ENCODE measurements at regions not wholly inside any gene's neighbourhood (a gene's known extent, or its start where the extent isn't known, plus 50 kb on each side); places are given as distances from the start of the nearest gene placed in this dataset.

DNA sequence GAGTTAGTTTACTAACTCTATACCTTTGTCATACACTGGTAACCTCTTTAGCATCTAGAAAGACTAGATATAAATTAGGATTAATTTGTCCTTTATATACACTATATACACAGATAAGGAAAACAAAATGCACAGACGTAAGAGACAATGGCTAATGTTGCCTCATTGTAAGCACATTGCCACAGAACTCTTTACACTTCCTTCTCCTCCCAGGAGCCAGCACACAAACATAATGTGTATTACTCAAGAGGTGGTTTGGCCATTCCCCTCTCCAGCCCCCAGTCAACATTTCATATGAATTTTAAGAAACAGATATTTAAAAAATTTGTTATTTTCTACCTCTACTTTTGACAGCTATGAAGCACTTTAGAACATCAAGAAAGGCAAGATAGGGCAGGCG is 131.4 kb upstream of the OR4E1 start:
- TF ChIP-seq EZH2 (IDR thresholded peaks at IDR 0.05) (no peak), POLR2AphosphoS5 (IDR thresholded peaks at IDR 0.05; ENCODE audit: borderline replicate concordance, low read depth, low read length) (no peak)

Data from SK-N-MC (cell line).